HG03095 (cell line): ENCODE measurements at regions not wholly inside any gene's neighbourhood (a gene's known extent, or its start where the extent isn't known, plus 50 kb on each side); places are given as distances from the start of the nearest gene placed in this dataset.

Source experiments
- ATAC-seq: cut with Tn5 transposase; IDR thresholded peaks from one replicate; pipeline ENCODE4 v1.9.1; 2021; ENCODE audit warnings: moderate library complexity; ENCODE audit not compliant: unreplicated experiment

DNA sequence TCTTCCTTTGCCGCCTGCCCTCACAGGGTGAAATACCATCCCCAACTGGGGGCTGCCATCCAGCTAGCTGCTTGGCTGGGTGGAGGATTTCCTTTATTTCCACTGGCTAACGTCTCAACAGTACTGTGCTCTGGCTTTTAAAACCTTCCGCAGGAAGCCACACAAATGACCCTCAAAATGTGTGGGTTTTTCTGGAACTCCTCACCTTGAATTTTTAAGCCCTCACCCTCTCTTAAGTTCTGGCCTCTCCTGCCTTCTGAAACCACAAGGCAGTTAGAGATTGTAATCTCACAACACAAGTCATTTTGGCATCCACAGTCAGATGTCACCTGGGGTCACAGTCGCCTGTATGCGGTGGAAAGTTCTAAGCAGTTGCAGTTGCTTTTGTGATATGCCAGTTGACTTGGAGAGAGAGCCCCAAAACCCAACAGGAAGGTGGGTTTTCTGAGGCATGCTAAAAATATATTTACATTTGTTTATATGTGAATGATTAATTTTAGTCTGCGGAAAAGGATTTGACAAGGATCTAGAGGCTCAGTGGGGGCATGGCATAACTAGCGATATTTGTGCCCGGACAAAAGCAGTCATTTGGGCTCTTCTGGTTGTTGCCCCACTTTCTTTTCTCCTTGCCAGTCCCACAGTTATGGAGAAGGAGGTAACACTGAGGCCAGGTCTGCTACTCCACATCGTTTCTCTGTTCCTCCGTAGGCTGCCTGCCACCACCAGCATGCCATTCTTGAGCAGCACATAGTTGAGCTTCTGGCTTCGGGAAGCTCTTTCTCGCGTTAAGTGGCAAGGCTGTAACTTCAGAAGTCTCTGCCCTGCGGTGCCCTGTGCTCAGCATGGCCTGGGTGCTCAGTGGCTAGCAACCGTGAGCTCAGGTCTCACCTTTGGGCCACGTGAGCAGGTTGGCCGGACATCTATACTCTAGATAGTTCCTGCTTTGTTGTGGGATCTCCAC, 335.3 kb downstream of the CD83 start:
- ATAC-seq, result no peak

DNA sequence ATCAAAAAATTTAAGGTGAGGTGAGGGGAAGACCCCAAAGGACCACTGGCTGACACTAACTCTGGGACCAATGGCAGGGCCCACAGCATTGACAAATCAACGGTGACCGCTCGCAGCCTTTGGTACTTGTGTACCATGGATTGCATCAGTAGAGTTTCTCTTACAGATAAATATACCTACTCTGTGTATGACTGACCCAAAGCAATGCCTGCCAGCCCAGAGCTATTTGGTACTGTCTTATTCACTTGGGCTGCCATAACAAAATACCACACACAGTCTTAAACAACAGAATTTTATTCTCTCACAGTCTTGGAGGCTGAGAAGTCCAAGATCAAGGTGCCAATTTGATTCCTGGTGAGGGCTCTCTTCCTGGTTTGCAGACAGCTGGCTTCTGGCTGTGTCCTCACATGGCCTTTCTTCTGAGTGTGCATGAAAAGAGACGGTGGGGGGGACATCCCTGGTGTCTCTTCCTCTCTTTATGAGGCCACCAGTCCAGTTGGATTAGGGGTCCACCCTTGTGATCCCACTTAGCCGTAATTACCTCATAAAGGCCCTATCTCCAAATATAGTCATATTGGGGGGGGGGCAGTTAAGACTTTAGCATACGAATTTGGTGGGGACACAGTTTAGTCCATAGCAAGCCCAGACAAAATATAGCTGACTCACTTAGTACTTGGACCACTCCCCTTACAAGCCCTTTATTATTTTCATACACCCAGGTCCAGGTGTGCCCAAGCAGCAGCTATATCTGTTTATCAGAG, 336.3 kb downstream of the CD83 start:
- no peak for ATAC-seq

- ATAC-seq, result no peak
Observed at GRCh38 chr6:14454473-14454775, 336.9 kb downstream of the CD83 start.

DNA sequence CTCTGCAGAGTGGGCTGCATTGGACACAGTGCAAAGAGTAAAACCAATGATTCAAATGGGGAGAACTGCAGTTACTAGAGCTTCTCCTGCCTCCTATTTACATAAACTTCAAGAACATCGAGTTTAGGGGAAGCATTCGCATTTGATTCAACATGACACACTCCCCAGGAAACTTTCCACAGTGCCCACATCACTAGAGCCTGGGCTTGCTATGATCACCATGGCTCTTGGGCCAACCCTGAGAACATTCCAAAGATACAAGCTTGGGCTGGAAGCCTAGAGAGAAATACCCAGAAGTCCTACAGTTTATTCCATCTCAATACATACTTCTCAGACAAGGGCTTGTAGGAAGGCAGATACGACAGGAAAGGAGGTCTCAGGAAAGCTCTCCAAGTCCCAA, 337.9 kb downstream of the CD83 start:
- no peak for ATAC-seq

DNA sequence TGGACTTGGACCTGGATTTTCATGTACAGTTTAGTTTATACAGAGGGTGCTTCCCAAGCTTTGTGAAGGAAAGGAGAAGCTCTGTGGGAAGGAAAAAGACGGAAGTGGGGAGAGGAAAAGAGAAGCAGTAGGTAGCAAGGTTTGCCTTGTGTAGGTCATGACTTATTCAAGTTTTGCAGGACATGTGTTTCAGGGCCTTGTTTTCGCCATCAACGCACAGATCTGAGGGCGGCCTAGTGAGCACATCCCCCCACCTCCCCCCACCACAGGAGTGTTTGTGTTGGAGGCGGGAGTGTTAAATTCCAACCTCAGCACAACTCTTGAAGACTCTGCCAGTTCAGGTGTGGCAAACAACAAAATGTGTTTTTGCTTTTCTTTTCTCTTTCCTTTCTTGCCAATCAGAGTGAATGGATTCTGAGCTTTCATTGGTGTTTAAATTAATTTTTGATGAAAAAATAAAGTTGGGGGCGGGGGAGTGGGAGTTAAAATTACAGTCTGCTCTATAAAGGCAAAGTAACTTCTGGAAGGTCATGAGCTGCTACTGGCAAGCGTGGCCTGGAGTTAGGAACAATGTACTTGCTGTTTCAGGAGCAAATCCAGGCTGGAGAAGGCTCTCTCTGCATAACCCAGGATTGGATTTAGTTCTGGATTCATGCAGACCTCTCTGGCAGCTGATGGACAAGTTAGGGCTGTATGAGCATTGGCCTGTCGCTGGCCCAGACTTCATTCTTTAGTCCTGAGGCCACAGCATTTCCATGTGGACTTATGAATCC, 338.5 kb downstream of the CD83 start:
- no peak for ATAC-seq

DNA sequence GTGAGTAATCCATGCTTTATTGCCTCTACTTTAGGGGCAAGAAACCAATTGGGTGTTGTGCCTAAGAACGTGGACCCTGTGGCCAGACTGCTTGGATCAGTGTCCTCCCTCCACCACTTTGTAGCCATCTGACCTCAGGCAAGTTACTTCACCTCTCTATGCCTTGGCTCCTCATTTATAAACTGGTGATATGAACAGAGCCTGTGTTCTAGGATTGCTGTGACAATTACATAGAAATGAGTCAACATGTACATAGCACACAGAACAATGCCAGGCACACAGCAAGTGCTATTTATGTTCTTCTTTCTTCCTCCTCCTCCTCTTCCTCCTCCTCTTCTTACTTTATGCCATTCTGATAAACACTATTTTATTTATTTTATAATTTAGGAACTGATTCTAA, 339.4 kb downstream of the CD83 start:
- no peak for ATAC-seq

GRCh38 chr6:14458669-14459266, 341.2 kb downstream of the CD83 start:
- no peak for ATAC-seq

DNA sequence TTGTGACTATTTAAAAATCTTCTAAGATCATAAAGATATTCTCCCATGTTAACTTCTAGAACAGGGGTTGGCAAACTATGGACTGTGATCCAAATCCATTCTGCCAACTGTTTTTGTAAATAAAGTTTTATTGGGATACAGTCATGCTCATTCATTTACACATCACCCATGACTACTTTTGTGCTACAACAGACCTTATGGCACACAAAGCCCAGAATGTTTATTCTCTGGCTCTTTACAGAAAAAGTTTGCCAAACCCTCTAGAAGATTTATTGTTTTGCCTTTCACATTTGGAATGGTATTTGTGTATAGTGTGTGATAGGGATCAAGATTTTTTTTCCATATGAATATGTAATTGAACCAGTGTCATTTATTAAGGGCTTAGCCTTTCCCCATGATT, 341.7 kb downstream of the CD83 start:
- no peak for ATAC-seq

GRCh38 chr6:14460556-14460955, 343.0 kb downstream of the CD83 start:
- no peak for ATAC-seq

DNA sequence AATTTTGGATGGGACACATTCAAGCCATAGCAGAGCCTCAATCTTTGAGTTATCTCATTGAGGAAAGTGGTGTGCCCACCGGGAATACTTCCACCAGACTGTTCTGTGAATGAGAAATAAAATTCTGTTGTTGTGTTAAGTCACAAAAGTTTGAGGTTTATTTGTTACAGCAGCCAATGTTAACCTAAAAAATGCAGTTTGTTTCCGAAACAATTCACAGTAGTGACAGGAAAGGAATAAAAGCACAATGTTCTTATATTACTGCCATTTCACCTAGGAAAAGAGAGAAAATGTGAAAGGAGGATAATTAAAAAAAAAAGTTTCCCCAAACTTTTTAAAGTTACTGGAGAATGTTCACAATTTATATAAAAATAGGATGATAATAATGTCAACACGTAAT, 344.6 kb downstream of the CD83 start:
- no peak for ATAC-seq

GRCh38 chr6:14462566-14462965, 345.0 kb downstream of the CD83 start:
- no peak for ATAC-seq

DNA sequence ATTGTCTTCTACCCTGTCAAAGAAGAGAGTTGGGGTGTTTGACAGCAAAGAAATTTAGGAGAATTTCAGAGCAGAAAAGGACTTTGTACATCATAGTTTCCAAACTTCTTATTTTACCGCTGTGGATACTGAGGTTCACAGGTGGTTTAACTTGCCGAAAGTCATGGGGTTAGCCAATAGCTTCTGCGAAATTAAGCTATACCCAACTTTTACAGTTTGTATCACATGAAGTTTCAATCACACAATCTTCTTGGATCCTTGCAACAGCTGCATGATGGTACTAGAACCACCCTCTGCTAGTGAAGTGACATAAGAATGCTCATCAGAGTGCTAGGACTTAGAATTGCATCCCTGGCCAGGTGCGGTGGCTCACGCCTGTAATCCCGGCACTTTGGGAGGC, 345.5 kb downstream of the CD83 start:
- ATAC-seq, result no peak

DNA sequence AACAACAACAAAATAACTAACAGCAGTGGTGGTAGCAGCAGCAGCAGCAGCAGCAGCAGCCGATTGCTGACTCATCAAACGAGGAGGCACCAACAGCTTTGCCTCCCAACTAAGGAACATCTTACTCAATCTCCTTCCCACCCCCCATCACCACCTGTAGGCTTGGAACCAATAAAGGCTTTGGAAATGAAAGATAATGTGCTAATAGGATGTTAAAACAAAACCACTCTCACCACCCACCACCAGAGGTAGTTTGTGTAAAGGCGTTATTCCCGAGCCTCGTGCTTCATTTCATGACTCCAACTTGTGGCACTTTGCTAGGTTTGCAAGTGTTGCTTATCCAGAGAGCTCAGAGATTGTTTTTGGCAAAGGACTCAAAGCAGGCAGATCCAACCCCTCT, 346.5 kb downstream of the CD83 start:
- no peak for ATAC-seq

- no peak for ATAC-seq
Observed at GRCh38 chr6:14464716-14465115, 347.1 kb downstream of the CD83 start.

DNA sequence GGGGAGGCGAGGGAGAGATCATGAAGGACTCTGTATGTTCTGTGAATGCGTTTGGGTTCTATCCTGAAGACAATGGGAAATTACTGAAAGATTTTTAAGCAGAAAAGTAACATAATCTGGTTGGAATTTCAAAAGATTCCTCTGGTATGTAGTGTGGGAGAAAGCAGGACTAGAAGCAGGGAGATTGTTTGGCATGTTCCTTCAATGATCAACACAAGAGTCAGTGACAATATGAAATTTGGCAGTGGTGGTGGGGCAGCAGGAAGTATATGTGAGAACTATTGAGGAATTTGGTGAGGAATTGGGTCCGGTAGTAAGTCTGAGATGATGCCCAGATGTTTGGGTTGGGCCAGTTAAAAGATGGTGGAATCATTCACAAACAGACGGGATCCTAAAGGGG, 348.7 kb downstream of the CD83 start:
- no peak for ATAC-seq

- ATAC-seq, result no peak
Observed at GRCh38 chr6:14467591-14467990, 350.0 kb downstream of the CD83 start.

GRCh38 chr6:14468647-14469321, 351.2 kb downstream of the CD83 start:
- ATAC-seq, result no peak

- no peak for ATAC-seq
Observed at GRCh38 chr6:14470101-14470500, 352.5 kb downstream of the CD83 start.

GRCh38 chr6:14470671-14471070, 353.1 kb downstream of the CD83 start:
- no peak for ATAC-seq

DNA sequence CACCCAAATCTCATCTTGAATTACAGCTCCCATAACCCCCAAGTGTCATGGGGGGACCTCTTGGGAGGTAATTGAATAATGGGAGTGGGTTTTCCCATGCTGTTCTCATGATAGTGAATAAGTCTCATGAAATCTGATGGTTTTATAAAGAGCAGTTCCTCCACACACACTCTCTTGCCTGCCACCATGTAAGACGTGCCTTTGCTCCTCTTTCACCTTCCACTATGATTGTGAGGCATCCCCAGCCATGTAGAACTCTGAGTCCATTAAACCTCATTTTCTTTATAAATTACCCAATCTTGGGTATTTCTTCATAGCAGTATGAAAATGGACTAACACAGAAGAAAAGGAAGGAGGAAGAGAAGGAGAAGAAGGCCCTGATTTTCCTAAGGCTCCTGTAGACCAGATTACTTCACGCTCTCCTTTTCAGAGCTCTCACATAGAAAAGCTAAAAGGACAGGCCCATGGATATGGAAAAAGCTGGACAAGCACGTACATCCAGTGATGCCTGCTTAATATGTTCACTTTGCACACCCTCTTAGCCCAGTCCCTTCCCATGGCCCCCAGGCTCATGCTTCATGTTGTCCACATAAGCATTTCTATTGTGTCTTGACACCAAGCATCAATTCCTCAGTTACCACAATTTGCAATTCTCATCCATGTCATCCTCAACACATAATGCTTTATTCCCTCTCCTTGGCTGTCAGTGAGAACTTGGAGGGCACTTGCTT, 354.8 kb downstream of the CD83 start:
- no peak for ATAC-seq
